ENCODE measurements at regions not wholly inside any gene's neighbourhood (a gene's known extent, or its start where the extent isn't known, plus 50 kb on each side); places are given as distances from the start of the nearest gene placed in this dataset.
"Not testable (repeated sequence)": the region's sequence is repeated elsewhere in the genome, so short reads cannot be mapped to it uniquely, and the experiment has no call there.

- DNase-seq, result peak; percentile 71
Measured at GRCh38 chr2:59204040-59204439, 962.9 kb upstream of the FANCL start.

- DNase-seq, result no peak
Measured at GRCh38 chr2:59196491-59196890, 955.4 kb upstream of the FANCL start.

- no peak for DNase-seq
Measured at GRCh38 chr2:59195851-59196250, 954.7 kb upstream of the FANCL start.

GRCh38 chr2:59191781-59192180, 950.7 kb upstream of the FANCL start:
- no peak for DNase-seq

- no peak for DNase-seq
Measured at GRCh38 chr2:59190518-59190917, 949.4 kb upstream of the FANCL start.

GRCh38 chr2:59184276-59185020, 943.3 kb upstream of the FANCL start:
- no peak for DNase-seq

GRCh38 chr2:59183070-59183469, 941.9 kb upstream of the FANCL start:
- DNase-seq, result no peak

GRCh38 chr2:59182249-59182648, 941.1 kb upstream of the FANCL start:
- no peak for DNase-seq

GRCh38 chr2:59181347-59181746, 940.2 kb upstream of the FANCL start:
- no peak for DNase-seq

- no peak for DNase-seq
Measured at GRCh38 chr2:59180621-59181020, 939.5 kb upstream of the FANCL start.

GRCh38 chr2:59180111-59180510, 939.0 kb upstream of the FANCL start:
- no peak for DNase-seq

- peak; percentile 65 for DNase-seq
Measured at GRCh38 chr2:59177748-59178147, 936.6 kb upstream of the FANCL start.

GRCh38 chr2:59176737-59177136, 935.6 kb upstream of the FANCL start:
- no peak for DNase-seq

GRCh38 chr2:59174536-59175243, 933.6 kb upstream of the FANCL start:
- no peak for DNase-seq

GRCh38 chr2:59173325-59173724, 932.2 kb upstream of the FANCL start:
- DNase-seq, result no peak

- DNase-seq, result no peak
Measured at GRCh38 chr2:59171019-59171418, 929.9 kb upstream of the FANCL start.

- DNase-seq, result no peak
Measured at GRCh38 chr2:59168766-59169165, 927.6 kb upstream of the FANCL start.

GRCh38 chr2:59167514-59167913, 926.4 kb upstream of the FANCL start:
- peak; percentile 53 for DNase-seq

- not testable (repeated sequence) for DNase-seq
Measured at GRCh38 chr2:59157908-59158307, 916.8 kb upstream of the FANCL start.

- no peak for DNase-seq
Measured at GRCh38 chr2:59151805-59152204, 910.7 kb upstream of the FANCL start.

- DNase-seq, result no peak
Measured at GRCh38 chr2:59150217-59150849, 909.2 kb upstream of the FANCL start.

- no peak for DNase-seq
Measured at GRCh38 chr2:59149271-59149670, 908.1 kb upstream of the FANCL start.

GRCh38 chr2:59112258-59112657, 871.1 kb upstream of the FANCL start:
- DNase-seq, result no peak

- no peak for DNase-seq
Measured at GRCh38 chr2:59096973-59097372, 855.8 kb upstream of the FANCL start.

All from NCI-H510A (cell line).